Kasumi-1 (cell line): ENCODE measurements at regions not wholly inside any gene's neighbourhood (a gene's known extent, or its start where the extent isn't known, plus 50 kb on each side); places are given as distances from the start of the nearest gene placed in this dataset.

Experiments
- DNase-seq, 2 experiments: peaks; one replicate each; lab custom pipeline; 2025; lab: John Stamatoyannopoulos, UW

- DNase-seq = no peak
These were observed 535.2 kb downstream of the METTL4 start for GRCh38 chr18:2036086-2036485.

GRCh38 chr18:2040279-2040678, 531.0 kb downstream of the METTL4 start:
- no peak for DNase-seq

- DNase-seq = peak; percentile 86
These were observed 521.3 kb downstream of the METTL4 start for GRCh38 chr18:2049986-2050385.

- no peak for DNase-seq
These were observed 520.6 kb downstream of the METTL4 start for GRCh38 chr18:2050702-2051201.

GRCh38 chr18:2053490-2054089, 517.7 kb downstream of the METTL4 start:
- DNase-seq = no peak

- DNase-seq = no peak
These were observed 512.0 kb downstream of the METTL4 start for GRCh38 chr18:2059336-2059735.

- no peak for DNase-seq
These were observed 511.2 kb downstream of the METTL4 start for GRCh38 chr18:2060086-2060485.

GRCh38 chr18:2070631-2071030, 500.7 kb downstream of the METTL4 start:
- DNase-seq = no peak

GRCh38 chr18:2075499-2075898, 495.8 kb downstream of the METTL4 start:
- no peak for DNase-seq

- DNase-seq = no peak
These were observed 488.6 kb downstream of the METTL4 start for GRCh38 chr18:2082676-2083075.

- peak; percentile 51 to 71 for DNase-seq
These were observed 487.6 kb downstream of the METTL4 start for GRCh38 chr18:2083691-2084090.

- no peak for DNase-seq
These were observed 484.9 kb downstream of the METTL4 start for GRCh38 chr18:2086439-2086838.

GRCh38 chr18:2087877-2088673, 483.2 kb downstream of the METTL4 start:
- DNase-seq = peak; percentile 86 to 87

- no peak for DNase-seq
These were observed 481.9 kb downstream of the METTL4 start for GRCh38 chr18:2089396-2089795.

GRCh38 chr18:2091937-2092336, 479.4 kb downstream of the METTL4 start:
- DNase-seq = no peak

- DNase-seq = no peak
These were observed 474.8 kb downstream of the METTL4 start for GRCh38 chr18:2096551-2096950.

GRCh38 chr18:2100694-2101213, 470.6 kb downstream of the METTL4 start:
- no peak for DNase-seq

- no peak for DNase-seq
These were observed 469.3 kb downstream of the METTL4 start for GRCh38 chr18:2102022-2102421.

- no peak for DNase-seq
These were observed 468.0 kb downstream of the METTL4 start for GRCh38 chr18:2103299-2103698.

- peak; percentile 54 to 67 for DNase-seq
These were observed 466.5 kb downstream of the METTL4 start for GRCh38 chr18:2104620-2105462.

GRCh38 chr18:2108591-2108990, 462.7 kb downstream of the METTL4 start:
- no peak for DNase-seq

- DNase-seq = no peak
These were observed 459.8 kb downstream of the METTL4 start for GRCh38 chr18:2111456-2111855.
